CD4-positive, alpha-beta T cell treated with Interleukin-4 for 1 hour (primary cell): ENCODE measurements at regions not wholly inside any gene's neighbourhood (a gene's known extent, or its start where the extent isn't known, plus 50 kb on each side); places are given as distances from the start of the nearest gene placed in this dataset.

ENCODE experiments used
- DNase-seq, 2 donors: peaks; one replicate each; pipeline ENCODE4 v3.0.0-alpha.2; 2020 to 2022

DNA sequence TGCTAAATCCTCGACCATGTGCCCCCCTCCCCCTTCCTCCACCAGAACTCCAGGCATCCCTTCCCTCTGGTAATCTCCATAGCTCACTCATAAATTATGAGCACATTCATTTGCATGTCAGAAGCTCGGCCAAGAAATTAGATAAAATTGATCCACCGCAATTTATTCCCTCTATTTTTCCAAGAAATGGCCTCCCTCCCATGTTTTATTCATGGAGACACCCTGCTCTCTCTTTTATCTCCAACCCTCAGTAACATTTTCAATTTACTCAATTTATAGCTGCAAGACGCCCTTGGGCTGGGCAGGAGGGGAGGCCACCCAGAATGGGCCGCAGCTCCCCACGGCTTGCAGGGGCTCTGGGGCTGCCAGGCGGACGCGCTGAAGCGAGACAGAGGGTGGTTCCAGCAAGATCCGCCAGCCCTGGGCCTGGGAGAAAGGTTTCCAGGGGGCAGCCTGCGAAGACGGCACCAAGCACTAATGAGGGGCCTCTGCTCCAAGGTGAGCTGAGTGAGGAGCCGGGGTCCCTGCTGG, 54.7 kb upstream of the ZNF423 start:
- DNase-seq, result no peak

DNA sequence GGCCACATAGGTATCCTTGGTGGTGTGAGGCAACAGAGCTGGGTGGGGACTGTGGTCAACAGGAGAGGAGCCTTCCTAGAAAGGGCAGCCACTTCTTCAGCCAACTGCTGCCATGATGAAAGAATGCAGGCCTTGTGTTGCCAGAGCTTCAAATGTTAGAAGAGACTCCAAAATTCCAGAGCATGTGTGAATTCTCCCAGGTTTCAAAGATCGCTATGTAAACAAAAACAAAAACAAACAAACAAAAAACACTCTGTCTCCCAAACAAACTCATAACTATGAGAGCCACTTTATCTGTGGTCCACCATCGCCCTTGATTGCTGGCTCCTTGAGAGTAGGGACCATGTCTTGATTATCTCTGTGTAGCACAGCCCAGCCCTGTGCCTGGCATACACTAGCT, 55.5 kb upstream of the ZNF423 start:
- DNase-seq, result no peak

DNA sequence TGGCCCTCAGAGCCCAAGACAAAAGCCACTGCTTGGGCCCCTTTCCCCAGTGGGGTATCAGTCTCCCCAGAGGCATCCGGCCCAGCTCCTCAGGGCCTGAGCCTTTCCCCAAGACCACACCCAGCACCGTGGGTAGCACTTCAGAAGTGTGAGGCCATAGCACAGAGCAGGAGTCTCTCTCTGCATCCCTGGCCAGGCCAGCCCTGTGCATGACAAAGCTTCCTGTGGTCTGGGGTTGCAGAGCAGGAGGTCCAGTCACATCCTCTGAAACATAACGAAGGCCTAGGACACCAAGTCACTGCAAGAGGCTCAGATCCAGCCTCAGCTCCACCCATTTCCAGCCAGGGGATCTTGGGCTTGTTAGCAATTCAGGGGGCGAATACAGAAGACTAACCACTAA, 56.8 kb upstream of the ZNF423 start:
- DNase-seq, result no peak

DNA sequence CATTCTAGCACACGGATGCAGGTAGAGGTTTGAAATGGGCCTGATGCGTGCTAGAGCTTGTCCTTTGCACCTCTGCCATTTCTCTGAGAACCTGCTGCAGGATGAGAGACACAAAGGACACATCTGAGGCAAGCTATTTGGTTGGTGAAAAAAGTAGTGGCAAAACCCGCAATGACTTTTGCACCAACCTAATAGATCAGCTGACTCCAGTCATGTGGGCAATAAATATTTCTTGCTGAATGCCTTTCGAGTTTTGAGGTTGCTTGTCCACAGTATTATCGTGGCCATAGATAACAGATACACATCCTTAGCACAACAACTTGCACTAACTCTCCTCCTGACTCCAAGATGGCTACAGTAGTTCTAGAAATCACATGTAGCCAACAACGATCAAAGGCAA, 57.8 kb upstream of the ZNF423 start:
- DNase-seq, result no peak

DNA sequence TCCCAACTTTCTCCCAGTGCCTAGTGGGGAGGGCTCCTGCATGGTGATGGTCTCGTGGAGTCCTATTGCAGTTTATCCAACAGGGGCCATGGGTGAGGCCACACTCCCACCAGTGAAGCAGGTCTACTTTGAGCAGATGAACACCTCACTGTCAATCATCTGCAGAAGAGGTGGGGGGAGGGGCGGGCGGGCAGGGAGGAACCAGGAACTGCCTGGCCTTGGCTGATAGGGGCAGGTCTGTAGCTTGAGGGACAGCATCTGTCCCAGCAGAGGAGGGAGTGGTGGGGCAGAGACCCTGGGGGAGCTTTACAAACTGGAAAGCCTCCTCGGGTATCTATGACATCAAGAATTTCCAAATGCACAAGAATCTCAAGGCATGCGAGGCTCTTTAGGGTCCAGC, 58.7 kb upstream of the ZNF423 start:
- no peak for DNase-seq

DNA sequence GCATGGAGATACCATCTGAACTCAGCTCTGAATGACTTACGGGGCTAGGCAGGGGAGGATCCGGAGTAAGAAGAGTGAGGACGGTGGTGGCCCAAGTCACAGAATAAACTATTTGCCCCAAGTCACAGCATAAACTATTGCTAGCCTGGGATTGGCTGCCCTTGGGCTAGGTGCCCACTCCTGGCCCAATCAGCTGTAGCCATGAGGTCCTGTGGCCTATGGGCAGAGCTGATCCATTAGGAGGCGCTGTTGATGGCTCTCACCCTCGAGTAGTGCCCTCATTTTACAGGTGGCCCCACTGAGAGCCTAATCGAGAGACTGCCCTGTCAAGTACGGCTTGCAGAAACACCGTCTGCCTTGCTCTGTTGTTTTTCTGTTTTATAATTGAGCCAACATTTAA, 62.3 kb upstream of the ZNF423 start:
- no peak for DNase-seq

DNA sequence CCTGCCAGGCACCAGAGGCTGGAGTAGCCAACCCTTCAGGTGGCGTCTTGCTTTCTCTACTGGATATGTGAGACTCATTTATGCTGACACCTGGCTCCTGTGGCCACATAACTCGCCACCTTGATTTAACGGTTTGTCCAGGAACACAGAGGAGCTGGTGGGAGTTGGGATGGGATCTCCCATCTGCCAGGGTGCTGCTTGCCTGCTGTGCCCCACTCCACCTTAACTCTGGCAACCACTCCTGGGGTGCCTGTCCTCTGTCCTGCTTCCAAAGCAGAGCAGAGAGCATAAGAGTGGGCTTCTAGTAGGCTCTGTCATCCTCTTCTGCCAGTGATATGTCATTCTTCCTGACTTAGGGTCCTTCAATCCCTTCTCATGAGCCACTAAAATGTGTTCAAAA, 63.4 kb upstream of the ZNF423 start:
- no peak for DNase-seq

DNA sequence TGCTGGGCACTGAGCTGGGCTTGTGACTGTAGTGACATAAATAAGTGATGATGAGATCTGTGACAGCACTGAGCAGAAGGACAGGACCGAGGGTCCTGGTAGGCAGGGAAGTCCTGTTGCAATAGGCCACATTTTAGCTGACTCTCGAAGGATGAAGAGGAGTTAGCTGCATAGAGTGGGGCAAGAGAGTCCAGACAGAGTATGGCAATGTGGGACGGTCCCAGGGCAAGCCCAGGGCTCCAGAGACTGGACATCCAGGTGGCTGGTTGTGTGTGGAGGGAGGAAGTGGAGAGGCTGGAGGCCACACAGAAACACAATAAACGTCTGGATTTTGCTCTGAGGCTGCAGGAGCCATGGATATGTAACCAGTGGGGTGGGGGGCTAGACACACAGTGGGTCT, 64.5 kb upstream of the ZNF423 start:
- no peak for DNase-seq

DNA sequence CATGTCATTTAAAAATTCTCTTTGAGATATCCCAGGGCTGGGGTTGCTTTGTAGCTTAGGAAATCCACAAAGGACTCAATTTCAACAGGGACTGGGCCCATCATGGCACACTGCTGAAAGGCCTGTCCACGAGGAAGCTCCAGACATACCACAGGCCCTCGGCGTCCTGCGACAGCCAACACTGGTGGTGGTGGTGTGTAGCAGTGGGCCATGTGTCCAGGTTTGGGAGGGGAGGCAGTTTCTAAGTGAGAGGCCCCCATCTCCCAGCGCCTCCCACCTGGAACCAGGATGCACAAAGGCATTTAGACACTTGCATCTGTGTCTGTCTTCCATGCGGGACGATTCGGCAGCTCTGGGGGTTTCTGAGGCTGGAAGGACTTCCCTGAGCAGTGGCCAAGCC, 65.2 kb upstream of the ZNF423 start:
- DNase-seq, result no peak

DNA sequence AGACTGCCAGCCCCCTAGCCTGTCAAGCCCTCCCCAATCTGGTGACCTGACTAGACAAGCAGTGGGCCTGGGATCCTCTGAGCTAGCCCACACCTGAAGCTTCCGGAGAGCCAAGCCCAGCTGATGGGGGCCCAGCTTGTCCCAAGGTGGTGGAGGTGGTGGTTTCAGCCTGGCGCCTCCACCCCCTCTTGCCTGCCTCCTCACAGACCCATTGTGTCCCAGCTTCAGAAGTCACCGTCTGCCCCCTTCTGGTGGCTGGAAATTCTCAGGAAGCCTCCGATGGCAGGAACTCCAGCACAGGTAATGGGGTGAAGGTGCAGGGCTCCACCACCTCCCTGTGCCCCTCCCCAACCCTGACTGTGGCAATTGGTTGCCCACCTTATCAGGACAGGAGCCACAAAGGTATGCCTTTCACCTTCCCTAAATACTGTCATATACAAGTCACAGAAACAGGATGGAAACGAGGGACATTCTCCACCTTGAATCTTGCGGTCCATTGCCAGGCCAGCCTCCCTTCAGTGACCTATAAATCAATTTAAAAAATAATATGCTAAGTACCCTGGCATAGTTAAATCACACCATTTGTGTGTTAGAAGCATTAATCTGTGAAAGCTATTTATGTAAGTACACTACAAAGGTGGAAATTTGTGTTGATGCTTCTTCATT, 66.0 kb upstream of the ZNF423 start:
- peak; percentile 15 to 19 for DNase-seq

DNA sequence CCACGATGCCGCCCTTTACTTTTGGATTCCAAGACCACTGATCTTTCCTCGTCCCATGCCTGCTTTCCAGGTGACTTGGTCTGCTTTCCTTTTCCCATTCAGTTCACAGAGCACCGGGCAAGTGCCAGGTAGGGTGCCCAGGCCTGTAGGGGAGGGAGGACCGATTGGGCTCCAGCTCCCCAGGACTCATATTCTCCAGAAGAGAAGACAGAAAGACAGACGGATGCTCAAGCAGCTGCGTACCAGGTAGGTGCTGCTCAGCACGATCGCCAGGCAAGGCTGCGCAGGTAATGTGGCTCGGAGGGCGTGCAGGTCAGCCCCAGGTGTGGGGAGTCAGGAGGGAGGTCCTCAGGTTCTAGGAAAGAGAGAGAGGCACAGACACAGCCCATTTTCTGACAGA, 67.5 kb upstream of the ZNF423 start:
- DNase-seq, result no peak

DNA sequence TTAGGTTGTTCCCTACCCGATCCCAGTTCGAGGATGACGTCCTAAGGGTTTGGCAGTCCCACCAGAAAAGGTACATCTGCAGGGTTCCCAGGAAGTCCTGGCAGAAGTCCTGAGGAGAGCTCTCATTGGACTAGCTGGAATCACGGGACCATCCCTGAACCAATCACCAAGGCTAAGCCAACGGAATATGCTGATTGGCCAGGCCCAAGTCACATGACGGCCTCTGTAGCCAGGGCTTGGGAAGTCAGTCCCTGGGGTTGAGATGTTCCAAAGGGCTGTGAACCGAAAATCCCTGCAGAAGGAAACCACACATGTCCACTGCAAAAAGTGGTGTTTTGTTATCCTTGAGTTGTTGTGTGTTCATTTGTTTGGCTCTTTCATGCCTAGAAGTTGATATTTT, 68.2 kb upstream of the ZNF423 start:
- no peak for DNase-seq

DNA sequence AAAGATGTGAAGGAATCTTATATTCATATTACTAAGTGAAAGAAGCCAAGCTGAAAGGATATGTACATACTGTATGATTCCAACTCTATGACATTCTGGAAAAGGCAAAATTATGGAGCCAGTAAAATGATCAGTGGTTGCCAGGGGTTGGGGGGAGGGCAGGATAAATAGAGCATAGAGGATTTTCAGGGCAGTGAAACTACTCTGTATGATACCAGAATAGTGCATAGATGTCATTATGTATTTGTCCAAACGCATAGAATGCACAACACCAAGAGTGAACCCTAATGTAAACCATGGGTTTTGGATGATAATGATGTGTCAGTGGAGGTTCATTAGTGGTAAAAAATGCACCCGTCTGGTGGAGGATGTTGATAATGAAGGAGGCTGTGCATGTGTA, 71.0 kb upstream of the ZNF423 start:
- no peak for DNase-seq

DNA sequence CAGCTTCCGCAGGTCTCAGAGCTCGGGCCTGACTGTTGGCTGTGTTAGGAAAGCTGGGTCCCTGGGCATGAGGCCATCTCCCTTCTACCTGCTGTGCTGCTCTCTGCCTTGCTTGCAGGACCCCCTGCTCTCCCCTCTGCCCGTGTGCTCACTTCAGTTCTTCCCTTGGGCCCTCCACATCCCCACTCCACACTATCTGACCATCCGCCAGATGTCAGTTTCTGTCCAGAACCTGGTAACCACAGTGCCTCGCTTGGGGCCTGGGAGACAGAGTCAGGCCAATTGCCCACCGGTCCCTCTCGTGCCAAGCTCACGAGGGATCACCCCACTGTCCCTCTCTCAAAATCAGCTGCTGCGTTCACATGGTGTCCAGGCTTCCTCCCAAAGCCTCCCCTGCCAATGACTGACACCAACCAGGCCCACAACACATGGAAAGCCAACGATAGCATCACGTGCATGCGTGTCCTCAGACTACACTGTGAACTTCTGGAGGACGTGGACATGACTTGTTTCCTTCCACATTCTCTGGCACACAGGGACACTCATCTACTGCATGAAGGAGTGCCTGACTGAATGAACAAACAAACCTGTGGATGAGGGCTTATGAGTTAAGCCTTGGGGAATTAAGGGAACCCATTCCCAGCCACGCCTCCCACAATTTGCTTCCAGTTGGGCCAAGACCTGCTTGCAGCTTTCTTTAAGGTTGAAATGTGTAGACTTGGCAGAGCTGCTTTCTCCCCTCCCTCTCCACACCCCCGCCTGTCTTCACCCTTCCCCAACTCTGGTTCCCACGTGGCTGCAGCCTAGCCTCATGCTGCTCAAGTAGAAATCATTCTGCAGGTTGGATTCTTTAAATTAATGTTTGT, 72.5 kb upstream of the ZNF423 start:
- no peak for DNase-seq

DNA sequence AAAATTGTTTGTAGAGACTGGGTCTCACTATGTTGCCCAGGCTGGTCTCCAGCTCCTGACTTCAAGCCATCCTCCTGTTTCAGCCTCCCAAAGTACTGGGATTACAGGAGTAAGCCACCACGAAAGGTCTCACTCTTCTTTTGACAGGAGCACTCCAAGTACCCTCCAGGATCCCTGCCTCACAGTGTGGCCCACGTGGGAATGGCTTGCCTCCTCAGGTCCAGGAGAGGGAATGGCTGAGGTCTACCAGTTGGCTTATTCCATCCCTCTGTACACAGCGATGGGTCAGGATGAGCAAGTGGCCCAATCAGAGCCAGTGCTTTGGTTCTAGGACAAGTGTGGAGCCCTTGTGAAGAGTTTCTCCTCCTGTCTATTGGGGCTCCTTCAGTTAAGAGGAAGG, 73.7 kb upstream of the ZNF423 start:
- DNase-seq, result no peak

DNA sequence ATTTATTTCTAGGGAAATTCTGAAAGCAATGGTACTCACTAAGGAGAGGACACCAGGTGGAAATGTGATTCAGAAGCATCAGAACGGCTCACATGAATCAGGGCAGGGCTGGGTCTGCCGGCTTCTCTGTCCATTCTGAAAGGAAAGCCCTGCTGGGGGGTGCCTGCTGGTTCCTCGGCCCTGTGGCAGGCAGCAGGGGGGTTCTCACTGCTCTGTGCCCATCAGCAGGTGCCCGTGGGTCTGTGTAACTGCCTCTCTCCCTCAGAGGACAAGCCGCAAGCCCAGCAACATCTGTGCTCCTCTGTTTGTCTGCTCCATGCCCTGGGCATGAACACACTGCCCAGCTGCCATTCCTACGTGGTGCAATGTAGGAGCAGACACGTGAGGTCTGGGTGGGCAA, 74.9 kb upstream of the ZNF423 start:
- DNase-seq, result no peak

DNA sequence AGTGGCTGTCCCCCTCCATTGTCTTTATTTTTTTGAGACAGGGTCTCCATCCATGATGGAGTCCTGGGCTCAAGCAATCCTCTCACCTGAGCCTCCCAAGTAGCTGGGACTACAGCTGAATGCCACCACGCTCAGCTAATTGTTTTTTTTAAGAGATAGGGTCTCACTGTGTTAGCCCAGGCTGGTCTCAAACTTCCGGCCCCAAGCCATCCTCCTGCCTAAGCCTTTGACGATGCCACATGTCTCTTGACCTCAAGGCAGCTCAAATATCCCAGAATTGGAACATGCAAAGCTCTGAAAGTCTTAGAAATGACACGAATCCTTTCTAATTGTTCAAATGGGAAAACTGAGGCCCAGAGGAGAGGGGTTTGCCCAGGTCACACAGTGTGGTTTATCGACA, 75.4 kb upstream of the ZNF423 start:
- DNase-seq, result no peak

DNA sequence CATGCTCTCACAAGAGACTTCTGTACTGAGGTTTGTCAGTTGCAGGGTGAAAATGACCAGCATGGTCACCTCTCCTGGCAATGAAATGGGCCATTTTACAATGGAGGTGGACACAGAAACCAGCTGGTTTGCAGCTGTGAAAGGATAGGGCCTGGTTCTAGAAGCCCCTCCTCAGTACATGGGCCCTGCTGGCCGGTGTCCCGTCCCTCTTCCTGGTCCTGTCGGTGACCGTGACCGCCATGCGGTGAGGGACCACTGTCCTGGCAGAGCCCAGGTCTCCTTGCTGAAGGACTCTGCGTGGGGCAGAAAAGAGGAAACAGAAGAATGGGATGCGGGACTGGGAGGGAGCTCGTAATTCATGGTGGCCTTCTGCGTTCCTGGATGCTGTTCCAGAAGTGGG, 76.0 kb upstream of the ZNF423 start:
- DNase-seq, result no peak

DNA sequence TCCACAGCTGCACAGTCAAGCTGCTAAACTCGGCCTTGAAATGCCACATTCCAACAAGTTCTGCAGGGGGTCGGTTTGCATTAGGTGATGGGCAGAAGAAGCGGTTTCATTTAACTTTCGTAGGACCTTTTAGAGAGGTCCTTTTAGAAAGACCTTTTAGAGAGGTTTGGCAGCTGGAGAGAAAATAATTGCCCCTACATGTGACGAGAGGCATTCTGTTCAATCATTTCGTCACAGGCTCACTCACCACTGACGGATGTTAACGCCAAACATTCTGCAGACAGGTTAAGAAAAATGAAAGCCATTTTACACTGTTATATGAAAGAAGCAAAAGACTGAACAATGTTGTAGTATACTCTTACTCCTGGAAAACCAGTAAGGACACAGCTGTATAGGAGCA, 76.5 kb upstream of the ZNF423 start:
- no peak for DNase-seq

DNA sequence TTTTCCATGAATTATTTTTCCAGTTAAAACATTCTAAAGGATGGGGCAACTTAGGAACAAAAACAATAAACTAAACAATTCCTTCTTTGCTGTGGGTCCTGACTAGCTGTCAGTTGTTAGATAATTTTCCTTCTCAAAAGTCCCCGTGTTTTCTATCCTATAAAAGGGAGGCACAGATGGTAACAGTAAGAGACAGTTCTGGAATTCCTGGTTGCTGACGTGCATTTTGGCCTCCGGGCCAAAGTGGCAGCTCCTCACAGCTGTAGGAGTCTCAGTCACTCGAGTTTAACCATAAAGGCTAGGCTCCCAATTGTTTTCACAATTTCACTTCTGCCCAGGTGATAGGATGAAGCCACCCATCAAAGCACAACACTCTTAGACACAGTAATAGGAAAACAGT, 77.0 kb upstream of the ZNF423 start:
- no peak for DNase-seq

DNA sequence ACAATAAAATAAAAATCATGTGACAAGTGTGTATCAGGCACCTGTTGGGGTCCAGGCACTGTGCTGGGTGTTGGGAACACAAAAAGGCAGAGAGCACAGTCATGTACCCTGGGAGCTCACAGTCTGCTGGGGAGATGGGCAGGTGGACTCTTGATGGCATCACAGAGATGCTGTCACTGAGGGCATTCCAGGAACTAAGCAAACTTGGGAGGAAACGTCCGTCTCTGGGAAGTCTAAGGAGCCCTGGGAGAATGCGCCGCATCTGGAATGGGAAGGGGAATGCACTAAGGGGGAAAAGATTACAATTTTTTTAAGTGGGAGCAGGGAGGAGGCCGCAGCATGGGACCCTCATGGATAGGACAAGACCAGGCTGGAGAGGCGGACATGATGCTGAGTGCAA, 80.9 kb upstream of the ZNF423 start:
- no peak for DNase-seq

DNA sequence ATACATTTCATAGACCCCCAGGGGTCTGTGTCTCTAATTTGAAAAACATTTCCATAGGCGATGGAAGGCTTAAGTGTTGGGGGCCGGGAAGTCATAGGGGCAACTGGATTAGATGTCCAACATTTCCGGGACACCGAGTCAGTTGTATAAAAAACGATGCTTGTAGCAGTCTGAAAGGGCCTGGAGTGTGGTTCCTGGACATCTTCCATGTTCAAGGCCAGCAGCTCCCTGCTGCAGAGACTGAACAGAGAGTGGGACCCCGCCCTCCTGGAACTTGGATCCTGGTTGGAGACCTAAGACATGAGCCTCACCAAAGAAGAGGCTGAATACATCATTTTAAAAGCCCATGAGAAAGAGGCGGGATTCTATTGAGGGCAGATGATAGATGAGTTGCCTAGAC, 82.0 kb upstream of the ZNF423 start:
- DNase-seq, result no peak

DNA sequence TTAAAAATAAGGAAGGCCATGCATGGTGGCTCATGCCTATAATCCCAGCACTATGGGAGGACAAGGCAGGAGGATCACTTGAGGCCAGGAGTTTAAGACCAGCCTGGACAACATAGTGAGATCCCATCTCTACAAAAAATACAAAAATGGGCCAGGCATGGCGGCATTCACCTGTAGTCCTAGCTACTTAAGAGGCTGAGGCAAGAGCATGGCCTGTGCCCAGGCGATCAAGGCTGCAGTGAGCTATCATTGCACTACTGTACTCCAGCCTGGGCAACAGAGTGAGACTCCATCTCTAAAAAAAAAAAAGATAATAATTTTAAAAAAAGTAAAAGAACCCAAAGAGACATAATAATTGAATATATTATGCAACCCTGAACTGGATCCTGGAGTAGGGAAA, 83.6 kb upstream of the ZNF423 start:
- DNase-seq, result no peak

DNA sequence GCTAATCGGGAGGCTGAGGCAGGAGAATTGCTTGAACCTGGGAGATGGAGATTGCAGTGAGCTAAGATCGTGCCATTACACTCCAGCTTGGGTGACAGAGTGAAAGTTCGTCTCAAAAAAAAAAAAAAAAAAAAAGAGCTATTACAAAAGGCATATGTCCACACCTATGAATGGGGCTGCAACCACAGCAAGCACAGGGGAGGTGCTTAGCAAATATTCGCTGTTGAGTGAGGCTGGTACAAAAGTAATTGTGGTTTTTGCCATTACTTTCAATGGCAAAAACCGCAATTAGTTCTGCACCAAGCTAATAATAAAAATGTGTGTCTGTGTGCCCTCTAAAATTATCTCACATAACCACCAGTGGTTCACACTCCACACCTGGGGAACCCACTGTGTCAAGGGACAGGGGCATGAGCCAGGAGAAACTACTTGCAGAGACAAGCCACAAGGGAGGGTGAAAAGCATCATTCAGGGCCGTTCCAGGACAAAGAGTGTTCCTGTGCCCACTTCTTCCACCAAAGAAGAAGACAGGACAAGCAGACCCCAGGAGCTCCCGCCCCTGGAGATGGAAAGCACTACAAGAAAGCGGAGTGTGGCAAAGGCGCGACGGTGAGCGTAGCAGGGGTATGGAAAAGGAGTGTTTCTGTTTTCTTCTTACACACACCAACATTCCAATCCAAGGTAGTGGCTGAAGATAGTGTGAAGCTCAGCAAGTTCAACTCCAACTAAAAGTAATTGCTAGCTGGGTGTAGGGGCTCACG, 84.4 kb upstream of the CNEP1R1 start:
- no peak for DNase-seq
